AG04450 (cell line): ENCODE measurements at regions not wholly inside any gene's neighbourhood (a gene's known extent, or its start where the extent isn't known, plus 50 kb on each side); places are given as distances from the start of the nearest gene placed in this dataset.

Experiments
- CTCF ChIA-PET: fragments of 300-600, 350-600 bp; formaldehyde crosslinking; extraction: SDS; loops from one replicate; lab custom pipeline; 2022; ENCODE audit warnings: antibody characterized with exemption, inconsistent platforms; lab: Charles Lee
- POLR2A ChIA-PET: fragments of 350-600 bp; formaldehyde crosslinking; extraction: SDS; loops from one replicate; lab custom pipeline; 2021; ENCODE audit warnings: antibody characterized with exemption, inconsistent platforms; lab: Yijun Ruan, JAX
- DNase-seq: peaks from one replicate; pipeline ENCODE4 v3.0.0-alpha.2; 2011; ENCODE audit warnings: low read depth, low spot score
- H3K27ac ChIP-seq: one replicate; pipeline ENCODE4 v1.5.1; 2012; ENCODE audit warnings: low read depth, low read length, control low read depth
- H3K27me3 ChIP-seq: one replicate; pipeline ENCODE4 v1.6.0; 2012; ENCODE audit warnings: low read length; ENCODE audit not compliant: control insufficient read depth, insufficient read depth
- H3K4me3 ChIP-seq: 2 replicates; pipeline ENCODE4 v1.5.1; 2011; ENCODE audit warnings: mild to moderate bottlenecking, low read depth, low read length, control low read depth
- H3K9me3 ChIP-seq: 2 replicates; pipeline ENCODE4 v1.5.1; 2012; ENCODE audit warnings: low read length; ENCODE audit not compliant: control insufficient read depth, insufficient read depth
- TF ChIP-seq, protein P1 (sequence below): IDR thresholded peaks from 2 replicates; pipeline ENCODE4 v1.5.1; 2011; ENCODE audit warnings: low read depth, low read length, control low read depth, inconsistent platforms

DNA sequence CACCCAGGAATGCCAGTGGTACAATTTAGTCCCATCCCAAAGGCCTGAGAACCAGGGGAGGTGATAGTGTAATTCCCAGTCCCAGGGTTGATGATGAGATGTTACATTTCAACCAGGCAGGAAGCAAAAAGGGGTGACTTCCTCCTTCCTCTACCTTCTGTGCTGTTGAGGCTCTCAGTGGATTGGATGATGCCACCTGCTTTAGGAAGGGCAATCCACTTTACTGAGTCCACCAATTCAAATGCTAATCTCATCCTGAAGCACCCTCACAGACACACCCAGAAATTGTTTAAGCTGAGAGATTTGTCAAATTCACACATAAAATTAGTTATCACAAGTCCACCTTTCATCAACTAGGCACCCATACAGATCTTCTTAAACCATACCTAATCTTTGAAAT lies 418.5 kb upstream of the GOLIM4 start:
- POLR2A ChIA-PET, result no interaction called here
- no peak overlapping the region for H3K27ac ChIP-seq
- CTCF ChIA-PET, result interaction anchor here (2.6 kb wide), 1 partner anchor 333 kb away, joined by 17 read pairs; no protein-coding TSS in a partner anchor
- no peaks in the 10 kb centered on the region for H3K27me3 ChIP-seq
- DNase-seq, result no peak
- TF ChIP-seq, protein P1, sequence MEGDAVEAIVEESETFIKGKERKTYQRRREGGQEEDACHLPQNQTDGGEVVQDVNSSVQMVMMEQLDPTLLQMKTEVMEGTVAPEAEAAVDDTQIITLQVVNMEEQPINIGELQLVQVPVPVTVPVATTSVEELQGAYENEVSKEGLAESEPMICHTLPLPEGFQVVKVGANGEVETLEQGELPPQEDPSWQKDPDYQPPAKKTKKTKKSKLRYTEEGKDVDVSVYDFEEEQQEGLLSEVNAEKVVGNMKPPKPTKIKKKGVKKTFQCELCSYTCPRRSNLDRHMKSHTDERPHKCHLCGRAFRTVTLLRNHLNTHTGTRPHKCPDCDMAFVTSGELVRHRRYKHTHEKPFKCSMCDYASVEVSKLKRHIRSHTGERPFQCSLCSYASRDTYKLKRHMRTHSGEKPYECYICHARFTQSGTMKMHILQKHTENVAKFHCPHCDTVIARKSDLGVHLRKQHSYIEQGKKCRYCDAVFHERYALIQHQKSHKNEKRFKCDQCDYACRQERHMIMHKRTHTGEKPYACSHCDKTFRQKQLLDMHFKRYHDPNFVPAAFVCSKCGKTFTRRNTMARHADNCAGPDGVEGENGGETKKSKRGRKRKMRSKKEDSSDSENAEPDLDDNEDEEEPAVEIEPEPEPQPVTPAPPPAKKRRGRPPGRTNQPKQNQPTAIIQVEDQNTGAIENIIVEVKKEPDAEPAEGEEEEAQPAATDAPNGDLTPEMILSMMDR, result no peak
- H3K9me3 ChIP-seq, result no peaks in the 10 kb centered on the region
- H3K4me3 ChIP-seq, result no peak overlapping the region

DNA sequence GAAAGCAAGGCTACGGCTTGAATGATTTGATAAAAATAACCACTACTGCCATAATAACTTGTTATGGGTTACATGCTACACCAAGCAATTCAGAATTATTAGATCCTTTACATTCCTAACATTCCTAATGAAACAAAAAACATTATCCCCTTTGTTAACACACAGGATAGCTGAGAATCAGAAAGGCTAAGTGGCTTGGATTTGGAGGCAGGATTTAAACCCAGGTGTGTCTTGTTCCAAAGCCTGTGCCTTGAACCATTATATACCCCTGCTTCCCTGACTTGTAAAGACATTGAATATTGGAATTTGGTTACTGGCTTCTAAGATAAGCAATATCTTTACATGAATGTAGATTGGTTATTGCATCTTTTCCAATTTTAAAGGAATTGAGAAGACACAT lies 417.1 kb upstream of the GOLIM4 start:
- no peak overlapping the region for H3K27ac ChIP-seq
- DNase-seq, result no peak
- H3K4me3 ChIP-seq, result no peak overlapping the region
- TF ChIP-seq, protein P1, result no peak
- no peaks in the 10 kb centered on the region for H3K27me3 ChIP-seq
- H3K9me3 ChIP-seq, result no peaks in the 10 kb centered on the region
- POLR2A ChIA-PET, result no interaction called here
- CTCF ChIA-PET, result interaction anchor here (2.6 kb wide), 1 partner anchor 335 kb away, joined by 17 read pairs; no protein-coding TSS in a partner anchor

DNA sequence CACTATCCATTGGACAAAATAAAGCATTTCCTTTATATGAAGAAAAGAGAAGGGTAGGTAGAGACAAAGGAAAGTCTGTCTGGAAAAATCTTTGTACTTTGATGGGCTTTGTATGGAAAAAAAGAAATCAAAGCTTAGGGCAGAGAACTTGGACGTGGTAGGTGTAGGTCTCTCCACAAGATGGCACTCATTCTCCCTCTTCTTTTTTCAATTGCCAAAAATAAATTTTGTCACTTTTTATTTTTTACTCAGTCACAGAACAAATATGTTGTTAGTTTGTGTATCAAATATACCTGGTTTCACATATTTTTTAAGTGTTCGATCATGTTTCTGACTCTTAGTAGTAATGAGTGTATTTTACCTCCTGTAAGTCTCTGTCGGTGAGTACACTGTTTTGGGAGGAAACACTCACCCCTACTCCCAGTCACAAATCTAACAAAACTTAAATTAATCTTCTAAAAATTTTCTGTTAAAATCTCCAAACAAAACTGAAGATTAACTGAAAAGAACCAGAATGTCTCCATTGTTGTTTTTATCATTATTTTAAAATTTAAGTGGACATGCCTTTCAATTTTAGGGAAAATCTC lies 415.8 kb upstream of the GOLIM4 start:
- no peak for DNase-seq

DNA sequence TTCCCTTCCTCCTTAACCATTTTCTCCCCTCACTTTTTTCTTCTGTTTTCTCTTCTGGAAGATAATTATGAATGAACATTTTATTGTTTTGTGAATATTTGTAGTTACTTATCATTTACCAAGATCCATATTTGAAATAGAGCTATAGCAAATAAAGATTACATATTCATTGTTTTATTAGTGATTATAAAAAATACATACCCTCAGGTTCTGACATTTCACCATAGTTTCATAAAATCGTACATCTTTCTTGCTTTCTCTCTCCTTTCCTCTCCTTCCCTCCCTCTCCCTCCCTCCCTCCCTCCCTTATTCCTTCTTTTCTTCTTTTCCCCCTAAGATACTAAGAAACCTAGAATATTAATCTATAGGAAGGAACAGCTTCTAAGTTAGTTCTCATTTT lies 410.9 kb upstream of the GOLIM4 start:
- Histone ChIP-seq H3K9me3 (no peaks in the 10 kb centered on the region), H3K27ac (no peak overlapping the region), H3K27me3 (no peaks in the 10 kb centered on the region), H3K4me3 (no peak overlapping the region)
- CTCF ChIA-PET, result interaction anchor here (0.8 to 1.2 kb wide), 3 partner anchors 341 to 358 kb away, joined by 3 to 5 read pairs (median 5); no protein-coding TSS in a partner anchor
- POLR2A ChIA-PET, result no interaction called here
- DNase-seq, result no peak
- TF ChIP-seq, protein P1, result no peak

More for the DNA sequence above, 415.8 kb upstream of the GOLIM4 start:
- POLR2A ChIA-PET, result no interaction called here
- CTCF ChIA-PET, result interaction anchor here (0.5 to 2.0 kb wide), 26 partner anchors 9 to 690 kb away, joined by 3 to 67 read pairs (median 4); no protein-coding TSS in a partner anchor
- no peak overlapping the region for H3K27ac ChIP-seq
- H3K9me3 ChIP-seq, result no peaks in the 10 kb centered on the region
- H3K4me3 ChIP-seq, result no peak overlapping the region
- H3K27me3 ChIP-seq, result no peaks in the 10 kb centered on the region
- TF ChIP-seq, protein P1, result peak; percentile 68

DNA sequence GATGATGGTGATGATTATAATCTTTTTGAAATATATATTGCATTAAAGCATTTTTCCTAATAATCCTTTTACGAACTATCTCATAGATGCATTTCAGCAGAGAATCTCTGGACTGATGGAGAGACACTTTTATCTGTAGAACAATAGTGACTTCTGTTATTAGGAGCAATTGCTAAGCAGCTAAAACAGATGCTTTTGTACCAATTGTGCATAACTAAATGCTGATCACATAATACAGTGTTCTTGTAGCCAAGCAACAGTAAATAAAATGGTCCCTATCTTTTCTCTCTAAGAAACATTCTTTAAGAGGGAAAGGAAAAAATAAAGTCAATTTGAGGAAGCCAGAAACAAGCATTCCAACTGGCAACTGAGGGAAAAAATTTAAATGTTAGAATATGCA lies 405.8 kb upstream of the GOLIM4 start:
- TF ChIP-seq, protein P1, result no peak
- CTCF ChIA-PET, result interaction anchor here (1.5 kb wide), 1 partner anchor 345 kb away, joined by 4 read pairs; no protein-coding TSS in a partner anchor
- POLR2A ChIA-PET, result no interaction called here
- no peak overlapping the region for H3K4me3 ChIP-seq
- no peaks in the 10 kb centered on the region for H3K9me3 ChIP-seq
- no peak overlapping the region for H3K27ac ChIP-seq
- no peak for DNase-seq
- H3K27me3 ChIP-seq, result no peaks in the 10 kb centered on the region
